GM21786 (cell line): ENCODE measurements at regions not wholly inside any gene's neighbourhood (a gene's known extent, or its start where the extent isn't known, plus 50 kb on each side); places are given as distances from the start of the nearest gene placed in this dataset.
"Not testable (repeated sequence)": the region's sequence is repeated elsewhere in the genome, so short reads cannot be mapped to it uniquely, and the experiment has no call there.

Experiments used
- ATAC-seq: cut with Tn5 transposase; IDR thresholded peaks from one replicate; pipeline ENCODE4 v1.9.1; 2021; ENCODE audit not compliant: unreplicated experiment

- peak; percentile 78 for ATAC-seq
These were observed 53.0 kb upstream of the DAPP1 start for GRCh38 chr4:99763635-99764101.

GRCh38 chr4:99762728-99763127 is 53.9 kb upstream of the DAPP1 start:
- ATAC-seq = no peak

- ATAC-seq = no peak
These were observed 56.6 kb upstream of the DAPP1 start for GRCh38 chr4:99759988-99760387.

GRCh38 chr4:99759346-99759984 is 57.2 kb upstream of the DAPP1 start:
- ATAC-seq = no peak

GRCh38 chr4:99755223-99755944 is 61.2 kb upstream of the DAPP1 start:
- ATAC-seq = no peak

- ATAC-seq = no peak
These were observed 61.9 kb upstream of the DAPP1 start for GRCh38 chr4:99754756-99755155.

GRCh38 chr4:99753931-99754330 is 62.7 kb upstream of the DAPP1 start:
- ATAC-seq = no peak

- no peak for ATAC-seq
These were observed 66.9 kb upstream of the DAPP1 start for GRCh38 chr4:99749445-99750391.

- ATAC-seq = no peak
These were observed 70.2 kb upstream of the DAPP1 start for GRCh38 chr4:99746443-99746842.

GRCh38 chr4:99736846-99737245 is 79.2 kb upstream of the C4orf54 start:
- no peak for ATAC-seq

GRCh38 chr4:99735822-99736221 is 78.2 kb upstream of the C4orf54 start:
- ATAC-seq = no peak

- no peak for ATAC-seq
These were observed 77.1 kb upstream of the C4orf54 start for GRCh38 chr4:99734583-99735322.

- not testable (repeated sequence) for ATAC-seq
These were observed 75.8 kb upstream of the C4orf54 start for GRCh38 chr4:99733455-99733854.

GRCh38 chr4:99729186-99729585 is 71.6 kb upstream of the C4orf54 start:
- ATAC-seq = no peak

- ATAC-seq = no peak
These were observed 66.4 kb upstream of the C4orf54 start for GRCh38 chr4:99724067-99724466.

- no peak for ATAC-seq
These were observed 66.0 kb upstream of the C4orf54 start for GRCh38 chr4:99723612-99724011.

- ATAC-seq = no peak
These were observed 65.1 kb upstream of the C4orf54 start for GRCh38 chr4:99722725-99723124.

- ATAC-seq = no peak
These were observed 64.4 kb upstream of the C4orf54 start for GRCh38 chr4:99722006-99722405.

- ATAC-seq = no peak
These were observed 62.6 kb upstream of the C4orf54 start for GRCh38 chr4:99720206-99720605.

GRCh38 chr4:99716996-99717395 is 59.4 kb upstream of the C4orf54 start:
- ATAC-seq = no peak

GRCh38 chr4:99715286-99715685 is 57.7 kb upstream of the C4orf54 start:
- no peak for ATAC-seq
